Neuron (in vitro differentiated cells): ENCODE measurements at regions not wholly inside any gene's neighbourhood (a gene's known extent, or its start where the extent isn't known, plus 50 kb on each side); places are given as distances from the start of the nearest gene placed in this dataset.
"Not testable (repeated sequence)": the region's sequence is repeated elsewhere in the genome, so short reads cannot be mapped to it uniquely, and the experiment has no call there.

Experiments
- H2AFZ ChIP-seq: one replicate; pipeline ENCODE4 v1.6.1; 2013; ENCODE audit warnings: low read depth, mild to moderate bottlenecking, inconsistent platforms, low read length, moderate library complexity
- H3K27me3 ChIP-seq: one replicate; pipeline ENCODE4 v1.6.1; 2013; ENCODE audit warnings: low read length; ENCODE audit not compliant: insufficient read depth
- H3K36me3 ChIP-seq: one replicate; pipeline ENCODE4 v1.6.1; 2013; ENCODE audit warnings: low read length; ENCODE audit not compliant: insufficient read depth
- H3K4me1 ChIP-seq: one replicate; pipeline ENCODE4 v1.6.1; 2013; ENCODE audit warnings: low read length; ENCODE audit not compliant: insufficient read depth
- H3K4me3 ChIP-seq: 2 replicates; pipeline ENCODE4 v1.5.1; 2013; ENCODE audit warnings: mild to moderate bottlenecking, low read length, moderate library complexity
- H3K9me3 ChIP-seq: one replicate; pipeline ENCODE4 v1.6.1; 2013; ENCODE audit warnings: low read length

DNA sequence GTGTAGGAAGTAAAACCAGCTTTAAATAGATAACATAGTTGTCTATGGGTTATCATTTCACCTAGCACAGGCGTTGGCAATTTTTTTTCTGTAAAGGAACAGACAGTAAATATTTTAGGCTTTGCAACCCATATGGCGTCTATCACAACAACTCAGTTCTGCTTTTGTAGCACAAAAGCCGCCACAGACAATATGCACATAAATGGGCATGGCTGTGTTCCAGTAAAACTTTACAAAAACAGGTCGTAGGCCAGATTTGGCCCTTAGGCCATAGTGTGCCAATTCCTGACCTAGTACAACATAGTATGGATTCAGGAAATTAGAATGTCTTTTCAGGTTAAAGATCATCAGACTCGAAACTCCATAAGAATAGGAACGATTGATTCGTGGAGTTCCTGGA is 265.3 kb upstream of the GK2 start:
- H2AFZ ChIP-seq = no peak overlapping the region
- no peaks in the 10 kb centered on the region for H3K27me3 ChIP-seq
- H3K4me1 ChIP-seq = peaks cover 2% of the 10 kb centered on the region
- H3K9me3 ChIP-seq = no peaks in the 10 kb centered on the region
- H3K36me3 ChIP-seq = no peaks in the 10 kb centered on the region
- H3K4me3 ChIP-seq = no peak overlapping the region

DNA sequence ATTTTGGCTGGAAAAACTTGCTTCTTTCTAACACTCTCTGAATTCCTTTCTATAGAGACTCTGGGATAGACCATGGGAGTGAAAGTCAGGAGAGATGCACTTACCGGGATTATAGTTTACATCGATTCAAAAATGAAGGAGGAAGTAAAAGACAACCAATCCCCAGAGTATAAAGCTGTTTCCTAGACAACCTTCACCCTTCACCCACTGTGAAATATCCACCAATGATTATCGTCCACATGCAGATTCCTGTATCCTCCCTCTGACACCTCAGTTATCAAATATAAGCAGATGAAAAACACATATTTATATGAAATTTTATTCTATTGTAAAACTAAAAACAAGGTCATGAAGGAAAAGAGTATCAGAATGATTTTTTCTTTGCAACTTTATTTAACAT is 258.8 kb upstream of the GK2 start:
- Histone ChIP-seq H3K27me3 (no peaks in the 10 kb centered on the region), H3K4me1 (no peaks in the 10 kb centered on the region), H2AFZ (no peak overlapping the region), H3K36me3 (no peaks in the 10 kb centered on the region), H3K4me3 (no peak overlapping the region), H3K9me3 (no peaks in the 10 kb centered on the region)

DNA sequence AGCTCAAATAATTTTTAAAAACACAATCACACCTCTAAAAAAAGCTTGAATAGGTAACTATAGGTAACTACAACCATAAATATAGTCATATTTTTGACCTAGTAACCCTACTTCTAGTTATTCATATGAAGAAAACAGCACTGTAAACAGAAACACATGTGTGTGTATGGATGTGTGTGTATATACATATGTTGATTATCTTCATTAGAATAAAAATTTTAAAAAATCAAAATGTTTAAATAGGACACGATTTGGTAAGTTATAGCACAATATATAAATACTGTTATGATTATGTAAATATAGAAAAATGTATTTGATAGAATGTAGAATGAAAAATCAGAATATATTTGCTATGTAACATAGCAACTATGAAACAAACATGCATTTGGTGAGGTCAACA is 258.1 kb upstream of the GK2 start:
- no peaks in the 10 kb centered on the region for H3K4me1 ChIP-seq
- no peaks in the 10 kb centered on the region for H3K36me3 ChIP-seq
- no peak overlapping the region for H3K4me3 ChIP-seq
- no peaks in the 10 kb centered on the region for H3K27me3 ChIP-seq
- no peaks in the 10 kb centered on the region for H3K9me3 ChIP-seq
- no peak overlapping the region for H2AFZ ChIP-seq

DNA sequence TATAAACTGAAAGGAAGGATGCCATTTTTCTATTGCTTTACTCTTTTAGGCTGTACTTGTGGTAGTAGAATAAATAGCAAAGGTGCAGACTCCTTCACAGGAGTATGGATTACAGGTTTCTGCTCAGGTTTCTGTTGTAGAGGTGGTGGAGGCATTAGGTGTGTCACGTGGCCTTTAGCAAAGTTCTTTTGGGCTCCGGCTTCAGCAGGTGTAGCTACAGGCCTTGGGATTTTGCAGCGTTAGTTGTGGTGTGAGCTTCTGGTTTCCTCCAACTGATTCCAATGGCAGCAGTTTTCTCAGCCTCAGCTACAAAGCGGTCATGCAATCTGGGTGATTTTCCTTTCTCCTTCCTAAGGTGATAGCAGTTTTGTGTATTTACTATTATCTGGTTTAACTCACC is 255.8 kb upstream of the GK2 start:
- no peaks in the 10 kb centered on the region for H3K9me3 ChIP-seq
- H3K36me3 ChIP-seq = no peaks in the 10 kb centered on the region
- no peak overlapping the region for H2AFZ ChIP-seq
- no peaks in the 10 kb centered on the region for H3K4me1 ChIP-seq
- H3K27me3 ChIP-seq = no peaks in the 10 kb centered on the region
- no peak overlapping the region for H3K4me3 ChIP-seq

DNA sequence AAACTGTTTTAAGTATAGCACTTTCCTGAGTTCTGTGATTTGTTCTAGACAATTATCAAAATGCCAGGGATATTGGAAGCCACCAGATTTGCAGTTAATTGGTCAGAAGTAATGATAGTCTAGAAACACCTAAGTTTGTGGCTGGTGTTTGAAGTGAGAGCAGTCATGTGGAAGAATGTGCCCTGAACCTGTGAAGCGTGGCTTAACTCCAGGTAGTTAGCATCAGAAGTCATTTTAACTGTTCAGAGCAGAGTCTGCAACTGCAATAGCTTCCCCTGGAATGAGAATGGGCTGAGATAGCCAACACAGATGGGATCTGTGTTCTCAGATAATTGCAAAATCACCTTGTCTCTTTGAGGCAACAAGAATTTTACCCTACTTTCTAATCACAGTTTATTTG is 255.1 kb upstream of the GK2 start:
- Histone ChIP-seq H3K27me3 (no peaks in the 10 kb centered on the region), H3K36me3 (no peaks in the 10 kb centered on the region), H3K4me1 (no peaks in the 10 kb centered on the region), H3K9me3 (no peaks in the 10 kb centered on the region), H2AFZ (no peak overlapping the region), H3K4me3 (no peak overlapping the region)

DNA sequence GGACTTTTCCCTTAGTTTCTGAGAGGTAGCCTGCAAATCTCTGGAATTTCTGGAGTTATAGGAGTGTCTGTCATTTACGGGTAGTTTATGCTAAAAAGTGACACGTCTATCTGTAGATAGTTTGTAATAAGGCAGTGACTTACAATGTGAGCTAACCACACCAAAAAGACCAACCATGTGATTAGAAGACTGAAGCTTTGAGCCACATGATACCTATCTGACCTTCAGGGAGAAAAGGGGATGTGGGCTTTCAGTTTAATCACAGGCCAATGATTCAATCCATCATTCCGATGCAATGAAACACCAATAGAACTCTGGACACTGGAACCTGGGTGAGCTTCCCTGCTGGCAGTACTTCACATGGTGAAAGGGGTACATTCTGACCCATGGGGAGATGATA is 254.6 kb upstream of the GK2 start:
- Histone ChIP-seq H3K36me3 (no peaks in the 10 kb centered on the region), H3K27me3 (no peaks in the 10 kb centered on the region), H2AFZ (no peak overlapping the region), H3K4me3 (no peak overlapping the region), H3K9me3 (no peaks in the 10 kb centered on the region), H3K4me1 (no peaks in the 10 kb centered on the region)

DNA sequence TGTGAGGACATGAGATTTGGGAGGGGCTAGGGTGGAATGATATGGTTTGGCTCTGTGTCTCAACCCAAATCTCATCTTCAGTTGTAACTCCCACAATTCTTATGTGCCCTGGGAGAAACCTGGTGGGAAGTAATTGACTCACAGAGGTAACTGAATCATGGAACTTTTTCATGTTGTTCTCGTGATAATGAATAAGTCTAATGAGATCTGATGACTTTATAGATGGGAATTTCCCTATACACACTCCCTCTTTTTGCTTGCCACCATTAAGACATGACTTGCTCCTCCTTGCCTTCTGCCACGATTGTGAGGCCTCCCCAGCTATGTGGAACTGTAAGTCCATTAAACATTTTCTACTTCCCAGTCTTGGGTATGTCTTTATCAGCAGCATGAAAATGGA is 253.2 kb upstream of the GK2 start:
- Histone ChIP-seq H2AFZ (no peak overlapping the region), H3K4me3 (no peak overlapping the region), H3K36me3 (no peaks in the 10 kb centered on the region)

DNA sequence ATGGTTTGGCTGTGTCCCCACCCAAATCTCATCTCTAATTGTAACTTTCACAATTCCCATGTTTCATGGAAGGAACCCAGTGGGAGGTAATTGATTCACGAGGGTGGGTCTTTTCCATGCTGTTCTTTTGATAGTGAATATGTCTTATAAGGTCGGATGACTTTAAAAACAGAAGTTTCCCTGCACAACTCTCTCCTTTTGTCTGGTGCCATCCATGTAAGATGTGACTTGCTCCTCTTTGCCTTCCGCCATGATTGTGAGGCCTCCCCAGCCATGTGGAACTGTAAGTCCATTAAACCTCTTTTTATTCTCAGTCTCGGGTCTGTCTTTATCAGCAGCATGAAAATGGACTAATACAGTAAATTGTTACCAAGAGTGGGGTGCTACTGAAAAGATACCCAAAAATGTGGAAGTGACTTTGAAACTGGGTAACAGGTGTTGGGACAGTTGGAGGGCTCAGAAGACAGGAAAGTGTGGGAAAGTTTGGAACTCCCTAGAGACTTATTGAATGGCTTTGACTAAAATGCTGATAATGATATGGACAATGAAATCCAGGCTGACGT is 251.4 kb upstream of the GK2 start:
- not testable (repeated sequence) for H3K9me3 ChIP-seq, H3K27me3 ChIP-seq, H2AFZ ChIP-seq, H3K4me1 ChIP-seq, H3K4me3 ChIP-seq, H3K36me3 ChIP-seq

More for the DNA sequence above, 253.2 kb upstream of the GK2 start:
- H3K9me3 ChIP-seq = no peaks in the 10 kb centered on the region
- H3K4me1 ChIP-seq = no peaks in the 10 kb centered on the region
- H3K27me3 ChIP-seq = no peaks in the 10 kb centered on the region

DNA sequence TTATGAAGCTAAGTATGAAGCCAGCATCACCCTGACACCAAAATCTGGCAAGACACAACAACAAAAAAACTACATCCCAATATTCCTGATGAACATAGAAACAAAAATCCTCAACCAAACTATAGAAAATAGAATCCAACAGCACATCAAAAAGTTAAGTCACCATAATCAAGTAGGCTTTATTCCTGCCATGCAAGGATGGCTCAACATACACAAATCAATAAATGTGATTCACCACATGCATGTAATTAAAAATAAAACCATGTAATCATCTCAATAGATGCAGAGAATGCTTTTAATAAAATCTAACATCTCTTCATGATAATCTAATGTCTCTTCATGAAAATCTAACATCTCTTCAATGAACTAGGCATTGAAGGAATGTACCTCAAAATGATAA is 249.4 kb upstream of the GK2 start:
- no peak overlapping the region for H2AFZ ChIP-seq
- H3K4me1 ChIP-seq = no peaks in the 10 kb centered on the region
- no peaks in the 10 kb centered on the region for H3K27me3 ChIP-seq
- H3K4me3 ChIP-seq = no peak overlapping the region
- H3K36me3 ChIP-seq = no peaks in the 10 kb centered on the region
- H3K9me3 ChIP-seq = no peaks in the 10 kb centered on the region

DNA sequence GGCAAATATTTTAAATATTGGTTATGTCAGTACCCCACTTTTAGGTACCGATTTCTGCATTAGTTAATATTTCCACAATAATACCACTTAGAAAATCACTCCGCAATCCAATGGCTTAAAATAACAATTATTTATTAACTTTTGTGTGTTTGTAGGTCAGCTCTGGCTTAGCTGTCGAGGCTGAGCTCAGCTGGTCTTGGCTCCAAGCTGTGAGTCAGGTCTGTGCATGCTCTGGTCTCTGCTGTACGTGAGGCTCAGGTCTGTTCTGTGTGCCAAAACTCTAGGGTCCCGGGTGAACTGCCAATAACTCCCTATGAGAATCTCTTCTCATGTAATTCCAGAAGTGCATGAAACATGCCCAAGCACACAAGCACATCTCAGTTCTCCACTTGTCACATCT is 245.8 kb upstream of the GK2 start:
- H3K36me3 ChIP-seq = no peaks in the 10 kb centered on the region
- H3K4me1 ChIP-seq = peaks cover 11% of the 10 kb centered on the region
- no peaks in the 10 kb centered on the region for H3K27me3 ChIP-seq
- H2AFZ ChIP-seq = no peak overlapping the region
- no peak overlapping the region for H3K4me3 ChIP-seq
- H3K9me3 ChIP-seq = no peaks in the 10 kb centered on the region

DNA sequence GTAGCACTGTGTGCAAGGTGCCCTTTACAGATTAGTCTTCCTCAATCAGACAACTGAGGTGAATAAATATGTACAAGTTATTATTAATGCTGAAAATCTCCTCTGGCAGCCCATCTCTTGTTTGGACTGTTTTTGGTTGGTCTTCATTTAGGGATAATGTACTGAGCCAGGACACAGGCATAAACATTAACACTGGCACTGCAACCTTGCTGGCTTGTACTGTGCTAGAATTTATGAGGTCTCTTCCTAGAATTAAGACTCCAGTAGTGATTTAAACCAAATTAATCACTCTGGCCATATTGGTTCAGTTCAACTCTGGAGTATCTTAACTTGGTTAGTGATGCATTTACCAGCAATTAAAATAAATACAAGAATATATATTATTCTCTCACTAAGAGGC is 244.7 kb upstream of the GK2 start:
- Histone ChIP-seq H3K36me3 (no peaks in the 10 kb centered on the region), H3K4me1 (peaks cover 11% of the 10 kb centered on the region), H3K9me3 (no peaks in the 10 kb centered on the region), H3K27me3 (no peaks in the 10 kb centered on the region), H2AFZ (no peak overlapping the region), H3K4me3 (no peak overlapping the region)

DNA sequence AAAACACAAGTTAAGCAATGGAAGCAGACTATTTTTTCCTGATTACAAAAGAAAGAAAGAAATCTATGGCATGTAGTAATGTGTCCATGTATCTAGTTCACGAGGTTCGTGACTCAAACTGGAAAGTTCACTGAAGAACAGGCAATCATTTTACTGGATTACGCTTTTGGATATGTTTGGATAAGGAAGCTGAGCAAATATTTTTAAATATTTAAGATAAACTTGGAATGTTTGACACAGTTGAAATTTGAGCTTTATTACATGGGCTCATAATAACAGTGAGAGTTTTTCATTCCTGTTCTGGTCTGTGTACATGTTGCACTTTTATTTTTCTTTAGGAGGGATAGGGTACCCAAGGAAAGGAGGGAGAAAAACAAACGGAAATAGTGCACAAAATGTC is 244.2 kb upstream of the GK2 start:
- peaks cover 11% of the 10 kb centered on the region for H3K4me1 ChIP-seq
- H3K4me3 ChIP-seq = no peak overlapping the region
- no peak overlapping the region for H2AFZ ChIP-seq
- no peaks in the 10 kb centered on the region for H3K9me3 ChIP-seq
- no peaks in the 10 kb centered on the region for H3K27me3 ChIP-seq
- no peaks in the 10 kb centered on the region for H3K36me3 ChIP-seq

DNA sequence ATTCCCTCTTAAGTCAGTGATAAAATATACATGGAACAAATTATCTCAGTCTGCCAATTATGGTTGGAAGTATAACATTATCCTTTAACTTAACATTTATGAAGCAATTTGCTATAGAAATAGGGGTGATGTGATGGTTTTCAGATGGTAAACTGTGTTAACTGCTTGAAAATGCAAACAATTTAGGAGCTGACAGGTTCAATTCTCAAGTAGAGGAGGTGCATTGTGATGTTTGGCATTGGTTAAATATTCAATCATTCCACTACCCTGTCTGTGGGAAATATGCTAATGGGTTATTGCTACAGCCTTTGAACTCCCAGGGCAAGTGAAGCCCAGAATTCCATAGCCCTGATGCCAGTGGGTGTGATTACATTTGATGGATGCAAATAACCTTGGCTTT is 243.4 kb upstream of the GK2 start:
- H3K27me3 ChIP-seq = no peaks in the 10 kb centered on the region
- no peak overlapping the region for H2AFZ ChIP-seq
- H3K4me3 ChIP-seq = no peak overlapping the region
- no peaks in the 10 kb centered on the region for H3K36me3 ChIP-seq
- peaks cover 11% of the 10 kb centered on the region for H3K4me1 ChIP-seq
- no peaks in the 10 kb centered on the region for H3K9me3 ChIP-seq

DNA sequence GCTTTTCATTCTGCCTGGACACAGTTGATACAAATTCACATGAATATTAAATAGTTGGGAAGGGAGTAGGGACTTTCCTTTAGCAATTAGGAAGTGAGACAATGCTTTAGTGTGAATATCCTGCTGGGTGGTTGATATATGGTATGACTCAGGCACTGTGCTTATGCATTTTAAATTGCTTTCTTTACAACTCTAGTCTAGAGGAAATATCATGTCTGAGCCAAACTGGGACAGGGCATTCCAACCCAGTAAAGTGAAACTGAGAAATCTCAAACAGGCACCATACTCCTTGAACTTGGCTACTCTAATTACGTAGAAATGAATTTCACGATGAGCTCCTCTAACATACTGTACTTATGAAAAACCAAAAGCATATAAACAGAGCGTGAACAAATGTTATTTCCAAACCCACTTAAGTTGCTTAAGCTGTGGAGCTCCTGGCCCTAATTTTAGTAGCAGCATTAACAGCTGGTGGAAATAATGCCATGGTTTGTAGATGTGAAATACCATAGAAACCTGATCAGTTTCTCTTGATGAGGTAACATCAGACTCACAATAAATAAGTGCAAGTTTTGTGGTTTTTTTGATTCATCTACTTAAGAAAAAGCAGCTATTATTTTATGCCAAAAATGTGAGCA is 242.9 kb upstream of the GK2 start:
- H3K27me3 ChIP-seq = no peaks in the 10 kb centered on the region
- H3K4me1 ChIP-seq = peaks cover 14% of the 10 kb centered on the region
- no peaks in the 10 kb centered on the region for H3K9me3 ChIP-seq
- no peaks in the 10 kb centered on the region for H3K36me3 ChIP-seq
- no peak overlapping the region for H2AFZ ChIP-seq
- no peak overlapping the region for H3K4me3 ChIP-seq
